K562 (cell line): ENCODE measurements at regions not wholly inside any gene's neighbourhood (a gene's known extent, or its start where the extent isn't known, plus 50 kb on each side); places are given as distances from the start of the nearest gene placed in this dataset.

Experiments used
- ATAC-seq: fragments of 200-7000 bp; cut with Tn5 transposase; 3 replicates; pipeline ENCODE4 v1.9.1; 2020; ENCODE audit warnings: moderate library complexity
- BruUV-seq: library from RNA; stranded (reverse); fragments of 400-500 nt; replicated peaks from 2 replicates; lab custom pipeline; 2021; lab: Mats Ljungman, UMichigan
- CTCF ChIA-PET: fragments of 300-600 bp; formaldehyde crosslinking; extraction: SDS; loops from one replicate; lab custom pipeline; 2021; ENCODE audit warnings: low intra/inter-chr PET ratio; lab: Yijun Ruan, JAX
- POLR2A ChIA-PET: fragments of 300-600, 350-650 bp; sonication (Branson Sonifier 250); formaldehyde crosslinking; extraction: SDS; loops from one replicate; lab custom pipeline; 2021; ENCODE audit warnings: antibody characterized with exemption, inconsistent platforms; lab: Yijun Ruan, JAX
- DNase-seq, 4 experiments: peaks; one replicate each; pipeline versions ENCODE4 v3.0.0 to v3.0.0-alpha.2; 2011 to 2018; ENCODE audit warnings: low spot score in 3 of 4, mixed read lengths in 3 of 4; ENCODE audit errors: extremely low read depth in 1 of 4
- FAIRE-seq: peaks from 2 replicates; lab custom pipeline; 2011; peaks lifted over from hg19 to GRCh38; lab: Jason Lieb, UNC
- H2AFZ ChIP-seq: 2 replicates; pipeline ENCODE4 v1.6.0; 2011; ENCODE audit warnings: low read depth, low read length, control low read depth, inconsistent platforms
- H3K27ac ChIP-seq: fragments of 200-600 bp; 3 replicates; pipeline ENCODE4 v1.8.0; 2011; ENCODE audit warnings: low read depth, mild to moderate bottlenecking, control low read depth, inconsistent platforms, low read length, moderate library complexity, mixed read lengths; ENCODE audit errors: extremely low read depth
- H3K27me3 ChIP-seq, 2 experiments: fragments of 300-600 bp in 1 of 2; 2 replicates in 1 of 2; 3 replicates in 1 of 2; pipeline versions ENCODE4 v1.6.0 to v1.8.0; 2011; ENCODE audit warnings: inconsistent platforms in 2 of 2, low read length in 2 of 2, mild to moderate bottlenecking in 1 of 2, mixed read lengths in 1 of 2, moderate library complexity in 1 of 2; ENCODE audit not compliant: control insufficient read depth in 2 of 2, insufficient read depth in 2 of 2
- H3K36me3 ChIP-seq: fragments of 300-600 bp; 3 replicates; pipeline ENCODE4 v1.8.0; 2011; ENCODE audit warnings: mild to moderate bottlenecking, low read length, inconsistent platforms; ENCODE audit not compliant: control insufficient read depth, insufficient read depth
- H3K4me1 ChIP-seq, 2 experiments: fragments of 200-600 bp in 1 of 2; replicated peaks in 1 of 2; 2 replicates in 1 of 2; 3 replicates in 1 of 2; pipeline versions ENCODE4 v1.5.1 to v1.8.0; 2011; ENCODE audit warnings: inconsistent platforms in 2 of 2, low read length in 2 of 2, mild to moderate bottlenecking in 1 of 2, mixed read lengths in 1 of 2, moderate library complexity in 1 of 2; ENCODE audit not compliant: control insufficient read depth in 2 of 2, insufficient read depth in 2 of 2
- H3K4me2 ChIP-seq: 2 replicates; pipeline ENCODE4 v1.6.1; 2011; ENCODE audit warnings: low read length, control low read depth, inconsistent platforms, mixed read lengths; ENCODE audit not compliant: insufficient read depth
- H3K4me3 ChIP-seq: fragments of 200-600 bp; sonication (generic), shearing (Covaris generic); 2 replicates; pipeline ENCODE4 v1.5.1; 2016; ENCODE audit warnings: control low read depth, inconsistent platforms
- H3K79me2 ChIP-seq: fragments of 200-600 bp; 3 replicates; pipeline ENCODE4 v1.8.0; 2011; ENCODE audit warnings: low read length, inconsistent platforms; ENCODE audit not compliant: control insufficient read depth, insufficient read depth
- H3K9ac ChIP-seq, 2 experiments: 2 replicates each; pipeline versions ENCODE4 v1.6.0 to v1.6.1; 2011; ENCODE audit warnings: low read depth in 2 of 2, low read length in 2 of 2, control low read depth in 1 of 2, inconsistent platforms in 1 of 2, mild to moderate bottlenecking in 1 of 2, mixed read lengths in 1 of 2; ENCODE audit not compliant: insufficient read depth in 1 of 2
- H3K9me1 ChIP-seq: one replicate; pipeline ENCODE4 v1.6.0; 2011; ENCODE audit warnings: inconsistent platforms, mild to moderate bottlenecking, low read length, moderate library complexity; ENCODE audit not compliant: control insufficient read depth, insufficient read depth
- H3K9me3 ChIP-seq: replicated peaks from 2 replicates; pipeline ENCODE4 v1.5.1; 2011; ENCODE audit warnings: low read depth, low read length, inconsistent platforms; ENCODE audit not compliant: control insufficient read depth, insufficient read depth
- H4K20me1 ChIP-seq: replicated peaks from 2 replicates; pipeline ENCODE4 v1.6.1; 2011; ENCODE audit warnings: low read length, inconsistent platforms, mixed read lengths; ENCODE audit not compliant: control insufficient read depth, insufficient read depth
- BCOR ChIP-seq: fragments of 450-650 bp; IDR thresholded peaks from 2 replicates; pipeline ENCODE4 v1.6.1; 2016
- ETV6 ChIP-seq, 3 experiments: fragments of 150-350 bp in 1 of 3; sonication (generic) in 1 of 3; formaldehyde crosslinking in 1 of 3; IDR thresholded peaks; 2 replicates each; pipeline versions ENCODE4 v1.6.1 to v1.8.0; 2014 to 2022; ENCODE audit warnings: borderline replicate concordance in 2 of 3, low read depth in 2 of 3, antibody characterized with exemption in 1 of 3, low read length in 1 of 3, mild to moderate bottlenecking in 1 of 3, missing genetic modification reagents in 1 of 3
- HDAC2 ChIP-seq: fragments of 450-650 bp; IDR thresholded peaks from 2 replicates; pipeline ENCODE4 v1.6.1; 2016; ENCODE audit warnings: mild to moderate bottlenecking
- JUNB ChIP-seq: fragments of 450-650 bp; formaldehyde crosslinking; conservative IDR thresholded peaks from 2 replicates; pipeline ENCODE4 v1.4.0; 2020; ENCODE audit warnings: mild to moderate bottlenecking
- KLF13 ChIP-seq: fragments of 450-650 bp; IDR thresholded peaks from 2 replicates; pipeline ENCODE4 v1.6.1; 2016; ENCODE audit warnings: missing genetic modification characterization, low read depth, mild to moderate bottlenecking, missing compliant biosample characterization, moderate library complexity, borderline replicate concordance
- KLF6 ChIP-seq: fragments of 250-450 bp; sonication (Bioruptor Pico); IDR thresholded peaks from 2 replicates; pipeline ENCODE4 v1.4.0; 2020; ENCODE audit warnings: mild to moderate bottlenecking, moderate library complexity, borderline replicate concordance
- MCM2 ChIP-seq: fragments of 450-650 bp; IDR thresholded peaks from 2 replicates; pipeline ENCODE4 v1.6.1; 2017; ENCODE audit warnings: low read depth, mild to moderate bottlenecking
- MXI1 ChIP-seq: IDR thresholded peaks from 2 replicates; pipeline ENCODE4 v1.6.1; 2011; ENCODE audit warnings: low read depth, mild to moderate bottlenecking, improper control_type of control experiment, low read length
- NCOA4 ChIP-seq: fragments of 450-650 bp; IDR thresholded peaks from 2 replicates; pipeline ENCODE4 v1.6.1; 2018; ENCODE audit warnings: mild to moderate bottlenecking; ENCODE audit not compliant: partially characterized antibody
- NFE2 ChIP-seq: IDR thresholded peaks from 2 replicates; pipeline ENCODE4 v1.6.1; 2014; ENCODE audit warnings: antibody characterized with exemption, low read depth
- NFRKB ChIP-seq: fragments of 450-650 bp; IDR thresholded peaks from 2 replicates; pipeline ENCODE4 v1.6.1; 2016; ENCODE audit warnings: low read depth
- NR2C2 ChIP-seq, 2 experiments: fragments of 200-800 bp in 1 of 2; sonication (Bioruptor generic) in 1 of 2; sonication (generic) in 1 of 2; formaldehyde crosslinking in 1 of 2; IDR thresholded peaks; 2 replicates each; pipeline versions ENCODE4 v1.6.1 to v1.8.0; 2016 to 2022; ENCODE audit warnings: mild to moderate bottlenecking in 1 of 2, missing compliant biosample characterization in 1 of 2, missing genetic modification characterization in 1 of 2, missing genetic modification reagents in 1 of 2
- RAD51 ChIP-seq: fragments of 450-650 bp; IDR thresholded peaks from 2 replicates; pipeline ENCODE4 v1.7.1; 2016; ENCODE audit warnings: low read depth, mild to moderate bottlenecking, borderline replicate concordance
- RBM25 ChIP-seq: fragments of 200-400 bp; formaldehyde crosslinking; IDR thresholded peaks from 2 replicates; pipeline ENCODE4 v1.6.1; 2018; ENCODE audit warnings: low read length, low read depth, moderate library complexity; ENCODE audit not compliant: severe bottlenecking
- RBM34 ChIP-seq: fragments of 200-400 bp; formaldehyde crosslinking; IDR thresholded peaks from 2 replicates; pipeline ENCODE4 v1.6.1; 2018; ENCODE audit warnings: low read length, borderline replicate concordance; ENCODE audit not compliant: insufficient read depth
- TRIM28 ChIP-seq: fragments of 450-650 bp; IDR thresholded peaks from 2 replicates; pipeline ENCODE4 v1.6.1; 2017
- U2AF1 ChIP-seq: fragments of 200-400 bp; formaldehyde crosslinking; optimal IDR thresholded peaks from 2 replicates; pipeline ENCODE3; 2017; ENCODE audit warnings: mild to moderate bottlenecking, low read depth, low read length, moderate library complexity
- ZNF197 ChIP-seq: fragments of 200-800 bp; sonication (Bioruptor generic); IDR thresholded peaks from 2 replicates; pipeline ENCODE4 v1.6.1; 2016; ENCODE audit warnings: low read depth, missing genetic modification characterization, missing compliant biosample characterization
- ZNF707 ChIP-seq: fragments of 250-450 bp; sonication (Bioruptor Pico); conservative IDR thresholded peaks from 2 replicates; pipeline ENCODE4 v1.8.0; 2022; ENCODE audit warnings: inconsistent platforms, mild to moderate bottlenecking, moderate library complexity
- ZNF717 ChIP-seq: fragments of 250-450 bp; sonication (Bioruptor Pico); IDR thresholded peaks from 2 replicates; pipeline ENCODE4 v1.5.0; 2021
- WGBS: fragments of 100-300 bp; shearing (Covaris generic); methylation state at CpG from one replicate; pipeline ENCODE4 v1.1.6; 2016; ENCODE audit warnings: low coverage, mixed read lengths; ENCODE audit not compliant: insufficient coverage; ENCODE audit errors: missing lambda C conversion rate; 5-methylcytosine and 5-hydroxymethylcytosine counted together
- in situ Hi-C: fragments of 300-500 bp; cut with MboI; formaldehyde crosslinking; loops from 4 replicates; pipeline ENCODE4 v1.15.0; 2018; ENCODE audit warnings: inconsistent platforms, mixed read lengths
- intact Hi-C: fragments of 100-400 bp; cut with micrococcal nuclease; formaldehyde crosslinking; loops from 2 replicates; pipeline ENCODE4 v1.14.2; 2022
- TF ChIP-seq, protein P1 (sequence below): fragments of 450-650 bp; IDR thresholded peaks from 2 replicates; pipeline ENCODE4 v1.6.1; 2016; ENCODE audit warnings: low read depth, mild to moderate bottlenecking, moderate library complexity
- TF ChIP-seq, protein P2 (sequence below): sonication (generic); formaldehyde crosslinking; IDR thresholded peaks from 2 replicates; pipeline ENCODE4 v1.8.1; 2023; ENCODE audit warnings: mild to moderate bottlenecking, missing genetic modification reagents, moderate library complexity

DNA sequence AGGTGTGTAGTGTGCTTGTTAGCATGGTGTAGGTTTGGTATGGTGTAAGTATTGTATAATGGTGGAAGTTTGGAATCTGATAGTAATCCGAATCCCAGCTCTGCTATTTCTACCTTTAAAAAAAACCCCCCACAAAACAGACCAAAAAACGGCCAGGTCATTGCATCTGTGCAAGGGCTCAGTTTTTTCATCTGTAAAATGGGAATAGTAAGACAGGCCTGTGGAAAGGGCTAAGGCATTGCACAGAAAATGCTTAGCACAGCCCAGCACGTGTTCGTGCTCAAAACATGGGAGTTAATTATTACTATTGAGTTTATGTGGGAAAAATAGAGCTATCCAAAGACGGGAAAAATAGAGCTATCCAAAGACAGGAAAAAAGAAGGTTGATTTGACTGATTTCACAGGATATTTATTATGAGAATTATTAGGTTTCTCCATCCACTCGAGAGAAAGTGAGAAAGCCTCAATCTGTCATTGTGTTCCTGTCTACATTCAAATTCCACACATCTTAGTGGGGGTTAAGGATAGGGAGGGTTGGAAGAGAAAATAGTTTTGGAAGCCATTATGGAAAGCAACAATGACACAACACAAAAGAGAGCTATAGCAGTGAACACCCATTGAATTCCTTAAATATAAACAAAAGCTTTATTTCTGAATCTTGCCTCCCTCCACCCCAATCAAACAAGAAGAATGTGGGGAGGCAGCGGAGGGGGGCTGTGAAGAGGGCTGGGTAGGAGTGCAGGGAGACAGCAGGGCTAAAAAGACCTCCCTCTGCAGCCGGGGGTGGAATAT is 126.8 kb upstream of the MAX start:
- H3K27ac ChIP-seq: peak overlapping the region; percentile 67; the same call in 1 of the 3 replicates
- H3K9me1 ChIP-seq: no peaks in the 10 kb centered on the region
- no peaks in the 10 kb centered on the region for H3K9me3 ChIP-seq
- intact Hi-C loops (loop anchor here (10.0 kb wide), 3 partner anchors 146 to 596 kb away; partner anchors contain the start of gene FUT8), in situ Hi-C loops (no loop called here)
- H3K4me1 ChIP-seq: peaks cover 4 to 13% of the 10 kb centered on the region in 2 experiments
- no TSS peak for BruUV-seq
- ChIA-PET POLR2A (interaction anchor here (0.6 to 1.9 kb wide), 3 partner anchors 11 to 48 kb away, joined by 3 to 4 read pairs (median 3); no protein-coding TSS in a partner anchor), CTCF (no interaction called here)
- DNase-seq (no peak), FAIRE-seq (no peak), ATAC-seq (no peak)
- no peaks in the 10 kb centered on the region for H3K36me3 ChIP-seq
- peak overlapping the region; percentile 99 for H2AFZ ChIP-seq
- no peaks in the 10 kb centered on the region for H3K27me3 ChIP-seq
- H3K4me3 ChIP-seq: no peak overlapping the region
- peak overlapping the region; percentile 71 for H3K4me2 ChIP-seq
- no peaks in the 10 kb centered on the region for H4K20me1 ChIP-seq
- peak overlapping the region; percentile 68 to 89; a peak in 3 of 4 replicates for H3K9ac ChIP-seq
- WGBS: 58% methylated on average over 8 of the region's 8 CpGs
- H3K79me2 ChIP-seq: no peaks in the 10 kb centered on the region
- no peak for TF ChIP-seq RBM34
- peak; percentile 31; the same call in 1 of the 2 replicates for TF ChIP-seq HDAC2
- no peak for TF ChIP-seq JUNB (CRISPR knock-in tag)
- no peak for TF ChIP-seq TRIM28
- TF ChIP-seq ETV6 (IDR thresholded peaks at IDR 0.05; ENCODE audit: borderline replicate concordance in 1 of 2, low read depth in 2 of 2, low read length in 1 of 2): no peak
- no peak for TF ChIP-seq ETV6 (CRISPR knock-in tag; IDR thresholded peaks at IDR 0.05; ENCODE audit: borderline replicate concordance)
- TF ChIP-seq ZNF707 (CRISPR knock-in tag): no peak
- TF ChIP-seq NFRKB: peak; percentile 28; the same call in 1 of the 2 replicates
- TF ChIP-seq, protein P1, sequence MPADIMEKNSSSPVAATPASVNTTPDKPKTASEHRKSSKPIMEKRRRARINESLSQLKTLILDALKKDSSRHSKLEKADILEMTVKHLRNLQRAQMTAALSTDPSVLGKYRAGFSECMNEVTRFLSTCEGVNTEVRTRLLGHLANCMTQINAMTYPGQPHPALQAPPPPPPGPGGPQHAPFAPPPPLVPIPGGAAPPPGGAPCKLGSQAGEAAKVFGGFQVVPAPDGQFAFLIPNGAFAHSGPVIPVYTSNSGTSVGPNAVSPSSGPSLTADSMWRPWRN: no peak
- peak; percentile 87 for TF ChIP-seq BCOR
- no peak for TF ChIP-seq ZNF197
- no peak for TF ChIP-seq RAD51
- TF ChIP-seq MXI1: no peak
- no peak for TF ChIP-seq NFE2
- no peak for TF ChIP-seq MCM2
- TF ChIP-seq, protein P2, sequence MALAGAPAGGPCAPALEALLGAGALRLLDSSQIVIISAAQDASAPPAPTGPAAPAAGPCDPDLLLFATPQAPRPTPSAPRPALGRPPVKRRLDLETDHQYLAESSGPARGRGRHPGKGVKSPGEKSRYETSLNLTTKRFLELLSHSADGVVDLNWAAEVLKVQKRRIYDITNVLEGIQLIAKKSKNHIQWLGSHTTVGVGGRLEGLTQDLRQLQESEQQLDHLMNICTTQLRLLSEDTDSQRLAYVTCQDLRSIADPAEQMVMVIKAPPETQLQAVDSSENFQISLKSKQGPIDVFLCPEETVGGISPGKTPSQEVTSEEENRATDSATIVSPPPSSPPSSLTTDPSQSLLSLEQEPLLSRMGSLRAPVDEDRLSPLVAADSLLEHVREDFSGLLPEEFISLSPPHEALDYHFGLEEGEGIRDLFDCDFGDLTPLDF (CRISPR knock-in tag): no peak
- TF ChIP-seq ZNF717: no peak
- TF ChIP-seq NR2C2 (CRISPR knock-in tag; IDR thresholded peaks at IDR 0.05): no peak
- no peak for TF ChIP-seq NR2C2 (tag; IDR thresholded peaks at IDR 0.05)
- no peak for TF ChIP-seq U2AF1
- no peak for TF ChIP-seq NCOA4
- peak; percentile 89 for TF ChIP-seq RBM25
- no peak for TF ChIP-seq KLF6 (CRISPR knock-in tag)
- TF ChIP-seq KLF13: no peak
